GM21825 (cell line): ENCODE measurements at regions not wholly inside any gene's neighbourhood (a gene's known extent, or its start where the extent isn't known, plus 50 kb on each side); places are given as distances from the start of the nearest gene placed in this dataset.
A peak's percentile ranks its signal among the peaks of the same experiment; 100 is the strongest.

Source experiments
- ATAC-seq: cut with Tn5 transposase; IDR thresholded peaks from one replicate; pipeline ENCODE4 v1.9.1; 2021; ENCODE audit warnings: mild to moderate bottlenecking, moderate library complexity; ENCODE audit not compliant: unreplicated experiment

DNA sequence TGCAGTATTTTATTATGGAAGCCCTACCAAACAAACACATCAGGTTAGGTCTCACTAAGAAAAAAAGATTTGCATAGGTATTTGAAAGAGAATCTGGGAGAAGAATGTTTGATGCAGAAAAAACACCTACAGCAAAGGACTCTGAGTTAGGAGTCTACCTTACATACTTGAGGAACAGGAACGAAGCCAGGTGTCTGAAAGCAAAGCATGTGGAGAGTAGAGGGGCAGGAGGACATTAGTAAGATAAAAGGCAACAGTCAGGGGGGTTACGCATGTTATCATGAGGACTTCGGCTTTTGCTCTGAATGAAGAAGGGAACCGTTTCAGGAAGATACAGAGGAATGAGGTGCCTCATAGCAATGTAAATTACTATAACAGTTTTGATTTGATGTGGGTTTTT is 87.9 kb upstream of the PTER start:
- ATAC-seq = no peak

DNA sequence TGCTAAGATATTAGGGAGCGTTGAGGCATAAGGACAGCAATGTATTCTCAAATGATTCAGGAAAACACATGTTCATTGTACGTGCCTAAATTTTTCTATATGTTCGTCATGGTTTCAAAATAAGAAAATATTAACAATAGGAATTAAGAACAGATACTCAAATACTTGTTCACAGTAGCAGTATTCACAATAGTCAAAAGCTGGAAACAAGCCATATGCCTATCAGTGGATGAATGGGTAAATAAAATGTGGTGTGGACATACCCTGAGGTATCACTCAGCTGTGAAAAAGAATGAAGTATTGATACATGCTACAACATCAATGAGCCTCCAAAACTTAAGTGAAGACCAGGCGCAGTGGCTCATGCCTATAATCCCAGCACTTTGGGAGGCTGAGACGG is 84.7 kb upstream of the PTER start:
- ATAC-seq = no peak

GRCh38 chr10:16360001-16360400 is 76.8 kb upstream of the PTER start:
- ATAC-seq = no peak

GRCh38 chr10:16360425-16360824 is 76.4 kb upstream of the PTER start:
- no peak for ATAC-seq

DNA sequence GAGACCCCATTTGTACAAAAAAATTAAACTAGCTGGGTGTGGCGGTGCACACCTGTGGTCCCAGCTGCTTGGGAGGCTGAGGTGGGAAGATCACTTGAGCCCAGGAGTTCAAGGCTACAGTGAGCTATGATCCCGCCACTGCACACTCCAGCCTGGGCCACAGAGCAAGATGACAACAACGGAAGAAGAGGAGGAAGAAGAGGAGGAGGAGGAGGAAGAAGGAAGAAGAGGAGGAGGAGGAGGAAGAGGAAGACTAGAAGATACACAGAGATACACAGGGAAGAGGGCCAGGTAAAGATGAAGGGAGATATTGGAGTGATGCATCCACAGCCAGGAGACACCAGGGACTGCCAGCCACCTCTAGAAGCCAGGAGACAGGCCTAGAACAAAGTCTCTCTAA is 75.7 kb upstream of the PTER start:
- ATAC-seq = no peak

DNA sequence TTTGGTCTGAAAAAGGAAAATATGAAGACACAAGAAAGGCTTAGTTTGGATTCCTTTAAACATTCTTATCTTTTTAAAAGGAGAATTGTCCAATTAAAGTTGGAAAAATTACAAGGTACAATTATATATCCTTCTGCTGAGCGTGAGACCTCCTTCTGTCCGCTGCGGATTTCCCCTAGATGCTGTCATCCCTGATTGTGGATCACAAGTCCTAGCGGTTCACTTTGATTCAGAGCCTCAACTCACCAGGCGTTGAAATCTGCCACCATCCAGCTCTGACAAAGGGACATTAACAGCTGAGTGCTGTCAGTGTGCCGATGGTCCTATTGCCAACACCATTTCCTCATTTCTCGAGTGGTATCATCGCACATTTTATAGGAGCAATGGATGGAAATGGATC is 73.1 kb upstream of the PTER start:
- no peak for ATAC-seq

- ATAC-seq = no peak
Measured at GRCh38 chr10:16367621-16368292, 69.1 kb upstream of the PTER start.

GRCh38 chr10:16381083-16381482 is 55.7 kb upstream of the PTER start:
- peak; percentile 78 for ATAC-seq

DNA sequence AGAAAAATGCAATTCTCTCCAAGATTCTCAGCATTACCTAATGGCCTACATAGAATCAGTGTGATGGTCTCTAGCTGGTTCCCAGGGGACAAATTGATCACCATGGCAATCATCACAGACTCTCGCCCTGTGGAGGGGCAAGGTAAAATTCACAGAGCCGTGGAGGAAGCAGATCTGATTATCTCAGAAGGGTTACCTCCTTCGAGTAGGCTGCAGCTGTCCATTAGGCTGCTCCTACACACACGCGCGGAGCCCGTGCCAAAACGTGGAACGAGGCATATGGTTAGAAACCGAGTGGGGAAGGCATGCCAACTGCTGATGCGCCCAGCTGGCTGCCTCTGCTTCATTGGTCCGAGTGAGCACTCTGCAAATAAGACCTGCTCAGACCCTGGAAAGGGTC is 52.8 kb upstream of the PTER start:
- ATAC-seq = no peak

DNA sequence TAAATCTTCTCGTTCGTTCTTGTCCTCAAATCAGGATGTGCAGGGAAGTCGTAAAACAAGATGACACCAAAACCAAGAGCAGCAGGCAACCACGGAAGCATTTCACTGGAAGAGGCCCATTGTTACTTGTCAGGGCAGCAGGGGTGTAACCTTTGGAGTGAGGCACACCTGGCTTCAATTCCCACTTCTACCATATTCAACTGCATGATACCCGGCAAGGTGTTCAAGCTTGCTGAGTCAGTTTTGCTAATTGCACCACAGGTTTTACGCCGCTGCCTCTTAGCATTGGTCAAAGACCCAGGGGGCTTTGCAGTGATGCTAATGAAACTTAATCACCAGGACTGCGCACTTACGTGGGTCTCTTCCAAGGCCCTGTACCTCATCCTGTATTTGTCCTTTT is 50.0 kb upstream of the PTER start:
- ATAC-seq = no peak
